K562 (cell line): ENCODE measurements at regions not wholly inside any gene's neighbourhood (a gene's known extent, or its start where the extent isn't known, plus 50 kb on each side); places are given as distances from the start of the nearest gene placed in this dataset.

Source experiments
- CBX2 ChIP-seq: fragments of 200-600 bp; sonication (generic); IDR thresholded peaks from one replicate; pipeline ENCODE4 v1.6.1; 2012; ENCODE audit warnings: mild to moderate bottlenecking, low read length, inconsistent platforms; ENCODE audit not compliant: insufficient read depth, poor library complexity, severe bottlenecking
- ETV6 ChIP-seq, 3 experiments: fragments of 150-350 bp in 1 of 3; sonication (generic) in 1 of 3; formaldehyde crosslinking in 1 of 3; IDR thresholded peaks; 2 replicates each; pipeline versions ENCODE4 v1.6.1 to v1.8.0; 2014 to 2022; ENCODE audit warnings: borderline replicate concordance in 2 of 3, low read depth in 2 of 3, antibody characterized with exemption in 1 of 3, low read length in 1 of 3, mild to moderate bottlenecking in 1 of 3, missing genetic modification reagents in 1 of 3
- FOS ChIP-seq: IDR thresholded peaks from 3 replicates; pipeline ENCODE4 v1.6.1; 2011; ENCODE audit not compliant: insufficient read length; ENCODE audit errors: extremely low read depth
- FOXM1 ChIP-seq, 2 experiments: fragments of 450-650 bp in 1 of 2; sonication (generic) in 1 of 2; formaldehyde crosslinking in 1 of 2; IDR thresholded peaks; 2 replicates each; pipeline versions ENCODE4 v1.6.1 to v1.9.0; 2017 to 2022; ENCODE audit warnings: low read depth in 2 of 2, mild to moderate bottlenecking in 2 of 2, missing genetic modification reagents in 1 of 2, moderate library complexity in 1 of 2
- MAX ChIP-seq: sonication (generic); formaldehyde crosslinking; IDR thresholded peaks from 2 replicates; pipeline ENCODE4 v1.9.0; 2022; ENCODE audit warnings: mild to moderate bottlenecking, missing genetic modification reagents
- POLR2A ChIP-seq: fragments of 450-650 bp; conservative IDR thresholded peaks from 2 replicates; pipeline ENCODE4 v1.6.1; 2016
- POLR2AphosphoS5 ChIP-seq: IDR thresholded peaks from 2 replicates; pipeline ENCODE4 v1.6.1; 2011; ENCODE audit warnings: mild to moderate bottlenecking, low read depth, low read length, moderate library complexity; ENCODE audit not compliant: control insufficient read depth, insufficient read depth
- TAF1 ChIP-seq: IDR thresholded peaks from 2 replicates; pipeline ENCODE4 v1.6.1; 2011; ENCODE audit warnings: mild to moderate bottlenecking, low read length, moderate library complexity; ENCODE audit not compliant: insufficient read depth, control insufficient read depth, severe bottlenecking; ENCODE audit errors: extremely low read depth
- ZBTB7A ChIP-seq: IDR thresholded peaks from 2 replicates; pipeline ENCODE4 v1.6.1; 2011; ENCODE audit warnings: low read depth, mild to moderate bottlenecking, low read length, moderate library complexity, borderline replicate concordance; ENCODE audit not compliant: control insufficient read depth
- TF ChIP-seq, protein P1 (sequence below), 3 experiments: IDR thresholded peaks in 2 of 3; conservative IDR thresholded peaks in 1 of 3; 2 replicates each; pipeline ENCODE4 v1.5.1; 2011 to 2012; ENCODE audit warnings: low read length in 3 of 3, mild to moderate bottlenecking in 3 of 3, control low read depth in 2 of 3, improper control_type of control experiment in 1 of 3, inconsistent platforms in 1 of 3, low read depth in 1 of 3, mixed read lengths in 1 of 3, moderate library complexity in 1 of 3; ENCODE audit not compliant: insufficient read depth in 2 of 3

GRCh38 chr6:14399635-14400034, 282.1 kb downstream of the CD83 start:
- no peak for TF ChIP-seq FOS
- TF ChIP-seq, protein P1, sequence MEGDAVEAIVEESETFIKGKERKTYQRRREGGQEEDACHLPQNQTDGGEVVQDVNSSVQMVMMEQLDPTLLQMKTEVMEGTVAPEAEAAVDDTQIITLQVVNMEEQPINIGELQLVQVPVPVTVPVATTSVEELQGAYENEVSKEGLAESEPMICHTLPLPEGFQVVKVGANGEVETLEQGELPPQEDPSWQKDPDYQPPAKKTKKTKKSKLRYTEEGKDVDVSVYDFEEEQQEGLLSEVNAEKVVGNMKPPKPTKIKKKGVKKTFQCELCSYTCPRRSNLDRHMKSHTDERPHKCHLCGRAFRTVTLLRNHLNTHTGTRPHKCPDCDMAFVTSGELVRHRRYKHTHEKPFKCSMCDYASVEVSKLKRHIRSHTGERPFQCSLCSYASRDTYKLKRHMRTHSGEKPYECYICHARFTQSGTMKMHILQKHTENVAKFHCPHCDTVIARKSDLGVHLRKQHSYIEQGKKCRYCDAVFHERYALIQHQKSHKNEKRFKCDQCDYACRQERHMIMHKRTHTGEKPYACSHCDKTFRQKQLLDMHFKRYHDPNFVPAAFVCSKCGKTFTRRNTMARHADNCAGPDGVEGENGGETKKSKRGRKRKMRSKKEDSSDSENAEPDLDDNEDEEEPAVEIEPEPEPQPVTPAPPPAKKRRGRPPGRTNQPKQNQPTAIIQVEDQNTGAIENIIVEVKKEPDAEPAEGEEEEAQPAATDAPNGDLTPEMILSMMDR (IDR thresholded peaks at IDR 0.05 in 2 of 3, conservative IDR thresholded peaks at IDR 0.05 in 1 of 3; ENCODE audit: insufficient read depth in 2 of 3, low read depth in 1 of 3, low read length in 3 of 3), result no peak
- no peak for TF ChIP-seq POLR2AphosphoS5
- no peak for TF ChIP-seq FOXM1 (IDR thresholded peaks at IDR 0.05; ENCODE audit: low read depth)
- TF ChIP-seq FOXM1 (CRISPR knock-in tag; IDR thresholded peaks at IDR 0.05; ENCODE audit: low read depth), result no peak
- no peak for TF ChIP-seq TAF1
- no peak for TF ChIP-seq ZBTB7A
- TF ChIP-seq CBX2, result no peak
- TF ChIP-seq ETV6 (IDR thresholded peaks at IDR 0.05; ENCODE audit: borderline replicate concordance in 1 of 2, low read depth in 2 of 2, low read length in 1 of 2), result no peak
- no peak for TF ChIP-seq ETV6 (CRISPR knock-in tag; IDR thresholded peaks at IDR 0.05; ENCODE audit: borderline replicate concordance)
- no peak for TF ChIP-seq MAX (CRISPR knock-in tag)
- no peak for TF ChIP-seq POLR2A
